Esophagus muscularis mucosa (tissue), 4 donors: ENCODE measurements at regions not wholly inside any gene's neighbourhood (a gene's known extent, or its start where the extent isn't known, plus 50 kb on each side); places are given as distances from the start of the nearest gene placed in this dataset.

Source experiments
- DNase-seq: peaks from one replicate; pipeline ENCODE4 v3.0.0-alpha.2; 2017; ENCODE audit errors: extremely low spot score
- H3K27ac ChIP-seq, 4 donors: fragments of 200-600 bp; sonication (generic); replicated peaks in 1 of 4; 1 replicate in 3 of 4; 2 replicates in 1 of 4; pipeline ENCODE4 v1.5.1; 2016 to 2019; ENCODE audit warnings: mild to moderate bottlenecking in 1 of 4
- H3K27me3 ChIP-seq, 4 donors: fragments of 200-600 bp; sonication (generic); one replicate each; pipeline versions ENCODE4 v1.5.1 to v1.6.0; 2016 to 2019
- H3K36me3 ChIP-seq, 4 donors: fragments of 200-600 bp; sonication (generic); one replicate each; pipeline ENCODE4 v1.5.1; 2016 to 2019
- H3K4me1 ChIP-seq, 4 donors: fragments of 200-600 bp; sonication (generic); one replicate each; pipeline ENCODE4 v1.5.1; 2016 to 2019
- H3K4me3 ChIP-seq, 4 donors: fragments of 200-600 bp; sonication (generic); 1 replicate in 2 of 4; 2 replicates in 2 of 4; pipeline ENCODE4 v1.5.1; 2016 to 2019; ENCODE audit warnings: mild to moderate bottlenecking in 4 of 4, moderate library complexity in 1 of 4
- H3K9me3 ChIP-seq, 4 donors: fragments of 200-600 bp; sonication (generic); 1 replicate in 3 of 4; 2 replicates in 1 of 4; pipeline ENCODE4 v1.5.1; 2016 to 2019
- EP300 ChIP-seq: sonication (generic); formaldehyde crosslinking; IDR thresholded peaks from one replicate; pipeline ENCODE4 v1.6.1; 2017; ENCODE audit warnings: antibody characterized with exemption
- POLR2A ChIP-seq: fragments of 450-650 bp; IDR thresholded peaks from one replicate; pipeline ENCODE4 v1.6.1; 2017; ENCODE audit warnings: antibody characterized with exemption, moderate library complexity, mild to moderate bottlenecking, low read depth
- POLR2AphosphoS5 ChIP-seq, 2 donors: sonication (generic); formaldehyde crosslinking; IDR thresholded peaks; one replicate each; pipeline ENCODE4 v1.6.1; 2017; ENCODE audit warnings: antibody characterized with exemption in 2 of 2
- WGBS: methylation state at CpG from one replicate; pipeline ENCODE4 v1.1.5; 2018; 5-methylcytosine and 5-hydroxymethylcytosine counted together
- intact Hi-C: fragments of 100-400 bp; cut with DNase I; formaldehyde crosslinking; loops from one replicate; pipeline ENCODE4 v1.15.1; 2023
- TF ChIP-seq, protein P1 (sequence below), 3 experiments: fragments of 200-600 bp in 2 of 3; fragments of 450-650 bp in 1 of 3; sonication (generic) in 2 of 3; IDR thresholded peaks; one replicate each; pipeline ENCODE4 v1.5.1; 2017 to 2019; ENCODE audit warnings: antibody characterized with exemption in 3 of 3, mild to moderate bottlenecking in 2 of 3, moderate library complexity in 1 of 3

- TF ChIP-seq, protein P1, sequence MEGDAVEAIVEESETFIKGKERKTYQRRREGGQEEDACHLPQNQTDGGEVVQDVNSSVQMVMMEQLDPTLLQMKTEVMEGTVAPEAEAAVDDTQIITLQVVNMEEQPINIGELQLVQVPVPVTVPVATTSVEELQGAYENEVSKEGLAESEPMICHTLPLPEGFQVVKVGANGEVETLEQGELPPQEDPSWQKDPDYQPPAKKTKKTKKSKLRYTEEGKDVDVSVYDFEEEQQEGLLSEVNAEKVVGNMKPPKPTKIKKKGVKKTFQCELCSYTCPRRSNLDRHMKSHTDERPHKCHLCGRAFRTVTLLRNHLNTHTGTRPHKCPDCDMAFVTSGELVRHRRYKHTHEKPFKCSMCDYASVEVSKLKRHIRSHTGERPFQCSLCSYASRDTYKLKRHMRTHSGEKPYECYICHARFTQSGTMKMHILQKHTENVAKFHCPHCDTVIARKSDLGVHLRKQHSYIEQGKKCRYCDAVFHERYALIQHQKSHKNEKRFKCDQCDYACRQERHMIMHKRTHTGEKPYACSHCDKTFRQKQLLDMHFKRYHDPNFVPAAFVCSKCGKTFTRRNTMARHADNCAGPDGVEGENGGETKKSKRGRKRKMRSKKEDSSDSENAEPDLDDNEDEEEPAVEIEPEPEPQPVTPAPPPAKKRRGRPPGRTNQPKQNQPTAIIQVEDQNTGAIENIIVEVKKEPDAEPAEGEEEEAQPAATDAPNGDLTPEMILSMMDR (IDR thresholded peaks at IDR 0.05) = no peak
- no peak for TF ChIP-seq EP300
- no peak for TF ChIP-seq POLR2A
- TF ChIP-seq POLR2AphosphoS5 (IDR thresholded peaks at IDR 0.05) = no peak
- H3K27ac ChIP-seq = peak overlapping the region; percentile 64 to 71 (median 66)
- DNase-seq = no peak
- 31% methylated on average over 1 of the region's 1 CpG for WGBS
- H3K27me3 ChIP-seq = no peaks in the 10 kb centered on the region
- no peaks in the 10 kb centered on the region for H3K36me3 ChIP-seq
- no peaks in the 10 kb centered on the region for H3K9me3 ChIP-seq
- intact Hi-C loops = no loop called here
- no peak overlapping the region for H3K4me3 ChIP-seq
- H3K4me1 ChIP-seq = peaks cover 6 to 57% (median 43%) of the 10 kb centered on the region in 4 donors
Observed at GRCh38 chr4:124035364-124036041, 638.9 kb downstream of the SPRY1 start.

DNA sequence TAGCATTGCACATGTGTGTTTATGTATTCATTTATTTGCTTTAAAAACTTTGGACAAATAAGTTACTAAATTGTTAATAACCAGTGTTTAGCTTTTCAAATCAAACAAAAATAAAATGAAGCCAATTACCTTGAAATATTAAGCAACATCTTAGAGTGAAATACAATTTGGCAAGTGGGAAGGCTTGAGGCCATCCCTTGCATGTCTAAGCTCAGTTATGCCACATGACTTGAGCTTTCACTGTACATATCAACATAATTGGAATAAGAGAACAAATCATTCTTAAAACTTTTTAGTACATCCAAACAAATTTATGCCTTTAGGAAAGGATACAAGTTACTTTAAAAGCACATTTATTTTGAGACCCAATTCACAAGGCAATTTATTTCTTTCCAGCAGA lies 640.6 kb downstream of the SPRY1 start:
- Histone ChIP-seq H3K4me3 (no peak overlapping the region), H3K9me3 (no peaks in the 10 kb centered on the region), H3K27me3 (no peaks in the 10 kb centered on the region), H3K4me1 (peaks cover 6 to 39% (median 28%) of the 10 kb centered on the region in 4 donors), H3K36me3 (no peaks in the 10 kb centered on the region), H3K27ac (peak overlapping the region in 2 of 4 donors; percentile 23 to 64)
- no peak for DNase-seq
- TF ChIP-seq, protein P1 (IDR thresholded peaks at IDR 0.05) = no peak
- no peak for TF ChIP-seq EP300
- TF ChIP-seq POLR2AphosphoS5 (IDR thresholded peaks at IDR 0.05) = no peak
- no peak for TF ChIP-seq POLR2A
- intact Hi-C loops = no loop called here

GRCh38 chr4:124044330-124044729 lies 647.7 kb downstream of the SPRY1 start:
- Histone ChIP-seq H3K4me1 (peaks cover 0 to 6% (median 0%) of the 10 kb centered on the region in 4 donors), H3K27ac (no peak overlapping the region), H3K4me3 (no peak overlapping the region), H3K36me3 (no peaks in the 10 kb centered on the region), H3K27me3 (no peaks in the 10 kb centered on the region), H3K9me3 (no peaks in the 10 kb centered on the region)
- DNase-seq = no peak
- intact Hi-C loops = no loop called here
- TF ChIP-seq POLR2AphosphoS5 (IDR thresholded peaks at IDR 0.05) (no peak), POLR2A (no peak), EP300 (no peak)
- TF ChIP-seq, protein P1 (IDR thresholded peaks at IDR 0.05) = no peak

GRCh38 chr4:124044867-124045266 lies 648.3 kb downstream of the SPRY1 start:
- TF ChIP-seq, protein P1 (IDR thresholded peaks at IDR 0.05) = no peak
- TF ChIP-seq POLR2AphosphoS5 (IDR thresholded peaks at IDR 0.05) (no peak), POLR2A (no peak), EP300 (no peak)
- intact Hi-C loops = no loop called here
- H3K27me3 ChIP-seq = no peaks in the 10 kb centered on the region
- H3K9me3 ChIP-seq = no peaks in the 10 kb centered on the region
- peaks cover 0 to 6% (median 0%) of the 10 kb centered on the region in 4 donors for H3K4me1 ChIP-seq
- H3K4me3 ChIP-seq = no peak overlapping the region
- no peaks in the 10 kb centered on the region for H3K36me3 ChIP-seq
- DNase-seq = no peak
- H3K27ac ChIP-seq = no peak overlapping the region
- 89% methylated on average over 3 of the region's 5 CpGs for WGBS

- TF ChIP-seq EP300 (no peak), POLR2AphosphoS5 (IDR thresholded peaks at IDR 0.05) (no peak), POLR2A (no peak)
- TF ChIP-seq, protein P1 (IDR thresholded peaks at IDR 0.05) = no peak
- H3K27ac ChIP-seq = no peak overlapping the region
- H3K4me3 ChIP-seq = no peak overlapping the region
- intact Hi-C loops = no loop called here
- no peaks in the 10 kb centered on the region for H3K36me3 ChIP-seq
- DNase-seq = no peak
- H3K27me3 ChIP-seq = no peaks in the 10 kb centered on the region
- 95% methylated on average over 2 of the region's 2 CpGs for WGBS
- peaks cover 0 to 6% (median 0%) of the 10 kb centered on the region in 4 donors for H3K4me1 ChIP-seq
- H3K9me3 ChIP-seq = no peaks in the 10 kb centered on the region
Observed at GRCh38 chr4:124046190-124046589, 649.6 kb downstream of the SPRY1 start.
